SKM-1 (cell line): ENCODE measurements at regions not wholly inside any gene's neighbourhood (a gene's known extent, or its start where the extent isn't known, plus 50 kb on each side); places are given as distances from the start of the nearest gene placed in this dataset.
"Not testable (repeated sequence)": the region's sequence is repeated elsewhere in the genome, so short reads cannot be mapped to it uniquely, and the experiment has no call there.

ENCODE experiments used
- DNase-seq: peaks from one replicate; lab custom pipeline; 2025; ENCODE audit not compliant: unreplicated experiment; lab: John Stamatoyannopoulos, UW

DNA sequence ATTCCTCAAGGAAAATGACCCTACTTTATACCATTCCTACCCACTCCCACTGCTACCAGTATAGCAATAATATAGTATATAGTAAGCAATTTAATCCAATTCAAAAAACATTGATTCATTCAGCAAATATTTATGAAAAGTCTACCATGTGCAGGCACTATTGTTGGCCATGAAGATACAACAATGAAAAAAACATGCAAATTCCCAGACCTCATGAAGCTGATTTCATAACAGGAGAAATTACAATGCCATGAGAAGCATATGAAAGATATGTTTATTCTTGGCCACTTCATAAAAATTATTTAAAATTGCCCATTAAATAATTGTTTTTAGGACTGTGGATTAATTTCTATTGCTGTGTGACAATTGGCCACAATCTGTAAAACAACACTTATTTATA, 315.8 kb upstream of the COL8A1 start:
- DNase-seq: no peak

DNA sequence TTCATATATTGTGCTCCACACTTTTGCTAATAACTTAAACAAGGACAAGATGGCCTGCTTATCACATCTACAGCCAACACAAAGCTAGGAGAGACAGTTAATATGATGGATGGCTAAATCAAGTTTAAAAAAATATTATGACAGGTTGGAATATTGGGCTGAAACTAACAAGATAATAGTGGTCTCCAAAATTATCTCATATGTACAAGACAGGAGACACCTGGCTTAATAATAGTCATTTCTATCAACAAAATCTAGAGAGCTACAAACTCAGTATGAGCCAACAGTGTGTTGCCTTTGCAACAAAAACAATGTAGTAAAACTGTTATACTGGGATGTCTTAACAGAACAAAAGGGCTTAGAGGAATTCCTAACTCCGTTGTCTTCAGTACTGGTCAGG, 317.1 kb upstream of the COL8A1 start:
- DNase-seq: no peak

DNA sequence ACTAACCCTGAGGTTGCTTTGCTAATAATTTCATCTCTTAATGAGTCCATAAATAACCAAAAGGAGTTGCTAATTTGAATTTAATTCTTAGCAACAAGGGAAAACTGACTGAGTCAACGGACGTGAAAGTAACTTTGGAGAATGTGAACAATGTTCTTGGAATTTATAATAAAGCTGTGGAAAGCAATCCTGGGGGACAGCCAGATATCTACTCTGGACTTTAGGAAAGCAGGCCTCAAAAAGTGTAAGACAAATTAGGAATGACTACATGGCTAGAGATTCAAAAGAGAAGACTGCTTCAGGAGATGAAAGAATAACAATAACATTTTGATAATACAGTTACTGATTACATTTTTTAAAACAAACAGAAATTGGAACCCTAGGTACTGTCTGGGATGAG, 318.4 kb upstream of the COL8A1 start:
- no peak for DNase-seq

DNA sequence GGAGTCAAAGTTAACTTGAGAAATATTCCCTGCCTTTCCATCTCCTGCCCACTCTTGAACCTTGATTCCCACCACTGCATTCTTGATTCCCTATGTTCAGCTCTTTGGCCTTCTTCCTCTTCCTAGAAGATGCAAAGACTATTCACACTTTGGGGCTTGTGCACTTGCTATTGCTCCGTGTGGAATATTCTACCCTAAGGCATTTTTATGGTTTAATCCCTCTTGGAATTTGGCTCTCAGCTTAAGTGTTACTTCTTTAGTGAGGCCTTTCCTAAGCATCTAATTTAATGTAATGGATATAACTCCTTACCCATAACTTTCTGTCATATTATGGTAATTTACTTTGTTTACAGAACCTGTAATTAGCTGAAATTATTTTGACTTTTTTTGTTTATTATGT, 318.9 kb upstream of the COL8A1 start:
- DNase-seq: no peak

DNA sequence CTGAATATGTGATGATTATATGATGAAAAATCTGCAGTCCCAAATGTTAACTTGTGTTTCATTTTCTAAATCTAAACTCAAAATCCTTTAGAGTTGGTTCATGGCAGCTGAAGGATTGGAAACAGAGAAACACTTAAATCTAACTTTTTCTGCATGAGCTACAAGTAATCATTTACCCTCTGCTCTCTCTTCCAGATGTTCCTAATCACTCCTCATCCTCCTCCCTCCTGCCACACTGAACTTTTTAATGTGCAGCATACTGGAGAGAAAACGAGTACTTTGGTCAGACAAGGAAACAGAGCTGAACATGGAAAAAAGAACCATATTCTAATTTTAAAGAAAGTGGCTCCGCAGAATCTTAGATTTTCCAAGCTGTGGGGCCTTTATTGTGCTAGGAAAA, 321.2 kb upstream of the COL8A1 start:
- no peak for DNase-seq

DNA sequence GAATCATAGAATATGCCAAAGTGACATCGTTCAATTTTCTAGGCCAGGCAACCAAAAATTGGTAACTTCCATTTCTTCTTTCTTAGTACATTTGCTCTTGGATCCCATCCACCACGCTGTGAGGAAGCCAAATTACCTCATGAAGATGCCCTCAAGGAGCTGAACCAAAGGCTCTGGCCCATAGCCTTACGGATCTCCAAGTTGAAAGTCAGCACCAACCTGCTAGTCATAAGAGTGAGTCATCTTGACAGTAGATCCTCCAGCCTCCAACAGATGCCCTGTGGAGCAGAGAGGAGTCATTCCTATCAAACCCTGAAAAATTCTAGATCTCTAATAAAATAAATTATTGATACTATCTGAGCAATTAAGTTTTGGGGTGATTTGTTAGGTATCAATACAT, 322.5 kb upstream of the COL8A1 start:
- no peak for DNase-seq

DNA sequence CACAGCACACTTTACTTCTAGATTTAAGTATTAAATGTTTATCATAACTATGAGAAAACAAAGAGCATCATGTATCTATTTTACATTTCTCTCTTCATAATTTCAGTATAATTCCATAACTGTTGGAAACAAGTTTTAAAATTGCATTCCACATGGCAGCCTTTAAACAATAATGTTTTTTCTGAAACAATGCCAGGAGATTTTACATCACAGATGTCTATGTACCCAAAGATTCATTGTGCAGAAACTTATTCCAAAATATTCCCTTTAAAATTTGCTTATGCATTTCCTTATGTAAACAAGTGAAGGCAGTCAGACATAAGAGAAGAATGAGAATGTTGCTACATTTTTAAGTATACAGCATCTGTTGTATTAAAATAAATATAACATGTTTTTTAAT, 324.9 kb upstream of the COL8A1 start:
- no peak for DNase-seq

DNA sequence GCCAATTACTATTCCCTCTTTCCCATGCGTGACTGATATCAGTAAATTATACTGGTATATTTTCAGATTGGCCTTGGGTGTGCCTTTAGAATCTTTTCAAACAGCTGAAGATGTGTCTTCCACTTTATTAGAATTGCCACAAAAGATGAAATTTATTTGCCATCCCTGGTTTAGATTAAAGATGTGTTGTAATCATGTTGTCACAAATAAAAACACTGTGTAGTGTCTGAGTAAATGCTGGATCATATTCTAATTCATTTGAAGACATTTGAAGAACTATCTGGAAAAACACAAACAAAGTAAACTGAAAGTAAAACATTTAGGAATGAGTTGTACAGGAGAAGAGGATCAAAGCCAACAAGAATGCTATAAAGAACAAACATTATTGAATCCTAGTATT, 339.7 kb upstream of the COL8A1 start:
- no peak for DNase-seq

DNA sequence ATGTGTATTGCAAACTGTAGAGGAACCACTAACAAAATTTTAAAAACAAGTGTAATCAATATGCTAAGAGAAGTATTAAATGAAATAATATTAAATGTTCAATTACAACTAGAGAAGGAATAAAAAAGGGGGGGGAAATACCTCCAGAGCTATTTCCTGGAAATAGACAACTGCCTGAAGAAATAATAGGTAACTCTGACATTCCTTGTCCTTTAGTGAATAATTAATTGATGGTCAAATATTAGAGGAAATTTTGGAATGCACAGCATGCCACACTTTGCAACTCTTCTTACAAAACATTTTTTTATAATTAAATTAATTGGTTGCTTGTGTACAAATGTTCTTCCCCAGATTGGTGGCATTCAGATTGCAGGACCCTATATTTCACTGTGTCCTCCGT, 342.6 kb upstream of the COL8A1 start:
- no peak for DNase-seq

DNA sequence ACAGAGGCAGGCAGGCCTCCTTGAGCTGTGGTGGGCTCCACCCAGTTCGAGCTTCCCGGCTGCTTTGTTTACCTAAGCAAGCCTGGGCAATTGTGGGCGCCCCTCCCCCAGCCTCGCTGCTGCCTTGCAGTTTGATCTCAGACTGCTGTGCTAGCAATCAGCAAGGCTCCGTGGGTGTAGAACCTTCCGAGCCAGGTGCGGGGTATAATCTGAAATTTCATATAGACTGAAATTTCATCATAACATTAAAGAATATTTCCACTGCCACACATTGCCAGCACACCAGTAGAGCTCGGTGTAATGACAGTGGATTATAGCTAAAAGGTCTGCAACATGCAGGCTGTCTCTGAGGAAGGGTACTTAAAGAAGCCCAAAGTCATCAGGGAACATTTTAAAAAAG, 344.3 kb upstream of the COL8A1 start:
- not testable (repeated sequence) for DNase-seq

DNA sequence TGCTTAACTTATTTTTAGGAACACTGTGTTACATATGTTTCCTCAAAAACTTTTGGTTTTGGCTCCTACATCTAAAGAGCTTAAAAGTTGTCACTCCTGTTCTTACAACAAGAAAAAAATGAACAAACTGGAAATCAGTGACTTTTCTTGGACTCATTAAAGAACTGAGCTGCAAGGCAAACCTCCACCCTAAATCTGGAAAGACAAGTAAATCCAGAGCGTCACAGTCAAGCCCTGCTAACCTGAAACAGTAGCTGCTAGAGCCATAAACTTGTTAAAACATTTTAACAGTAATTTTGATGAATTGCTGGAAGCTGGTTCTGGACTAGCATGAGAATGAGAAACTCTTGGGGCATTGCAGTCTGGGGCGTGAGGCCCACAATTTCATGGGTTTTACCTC, 350.5 kb upstream of the COL8A1 start:
- no peak for DNase-seq

DNA sequence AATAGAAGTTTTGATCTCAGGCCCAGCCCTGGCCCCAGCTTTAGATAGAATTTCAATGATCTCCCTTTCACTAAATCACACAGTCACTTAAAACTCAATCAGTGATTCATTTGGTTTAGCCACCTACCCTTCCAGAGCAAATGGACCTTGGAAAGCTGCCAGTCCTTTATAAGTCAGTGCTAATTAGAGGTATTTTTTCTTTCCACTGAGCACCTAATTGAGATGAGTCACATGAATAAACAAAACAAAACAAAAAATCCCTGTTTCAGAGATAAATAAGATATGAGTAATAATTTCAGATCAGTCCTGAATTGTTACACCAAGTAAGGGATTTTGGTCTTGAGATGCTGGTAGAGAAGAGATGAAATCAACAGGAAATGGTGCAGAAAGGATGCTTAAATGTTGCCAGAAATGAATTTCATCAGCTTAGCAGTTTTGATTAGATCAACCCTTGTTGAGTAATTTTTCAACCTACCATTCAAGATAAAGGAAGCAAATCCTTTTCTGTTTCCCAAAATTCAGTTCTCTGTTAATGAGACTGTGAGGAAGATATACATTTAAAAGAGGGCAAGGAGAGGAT, 352.0 kb upstream of the COL8A1 start:
- no peak for DNase-seq

DNA sequence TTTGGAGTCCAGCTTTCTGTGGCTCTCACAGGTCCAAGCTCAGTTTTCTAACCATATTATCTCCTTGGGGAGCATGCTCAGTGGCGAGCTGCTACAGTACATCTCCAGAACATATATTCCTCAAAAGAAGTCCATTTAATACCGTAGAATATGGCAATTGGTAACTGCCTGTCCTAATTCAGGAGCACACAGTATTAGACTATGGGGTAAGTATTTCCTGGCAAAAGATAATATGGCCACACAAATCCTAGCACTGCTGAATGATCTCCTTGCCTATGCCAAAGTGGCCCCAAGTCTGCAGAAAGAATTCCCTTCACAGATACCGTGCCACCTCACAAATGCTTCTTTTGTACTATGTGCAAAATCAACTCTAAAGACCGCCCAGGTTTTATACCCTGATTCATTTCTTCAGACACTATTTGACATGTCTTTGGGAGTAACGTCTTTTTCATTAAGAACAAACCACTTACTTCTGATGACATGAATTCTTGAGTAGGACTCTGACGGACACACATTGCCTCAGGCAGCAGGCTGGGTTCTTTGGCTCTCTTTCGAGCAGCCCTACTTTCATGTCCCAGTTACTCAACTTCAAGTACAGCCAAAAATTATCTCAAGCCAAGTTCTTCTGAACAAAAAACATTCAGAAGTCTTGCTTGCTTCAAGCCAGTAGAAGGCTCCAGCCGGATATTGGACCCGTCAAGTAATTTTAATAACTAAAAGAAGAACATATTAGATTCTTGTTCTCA, 368.3 kb upstream of the DCBLD2 start:
- no peak for DNase-seq

DNA sequence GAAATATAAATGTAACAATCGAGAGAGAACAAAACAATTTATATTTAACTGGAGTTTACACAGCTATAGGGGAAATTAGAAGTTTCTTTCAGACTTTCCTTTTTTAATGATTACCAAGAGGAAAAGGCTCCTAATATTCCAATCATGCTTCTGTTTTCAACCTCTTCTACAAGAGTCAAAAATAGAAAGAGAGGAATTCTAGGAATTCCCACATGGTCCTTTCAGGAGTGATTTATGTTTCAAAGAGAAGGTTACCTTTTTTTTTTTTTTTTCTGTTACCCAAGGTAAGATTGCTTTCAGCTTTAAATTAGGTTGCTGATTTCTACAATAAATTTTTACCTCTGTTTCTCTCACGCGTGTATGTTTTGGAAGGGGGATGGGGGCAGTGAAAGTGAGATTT, 355.3 kb upstream of the DCBLD2 start:
- no peak for DNase-seq

DNA sequence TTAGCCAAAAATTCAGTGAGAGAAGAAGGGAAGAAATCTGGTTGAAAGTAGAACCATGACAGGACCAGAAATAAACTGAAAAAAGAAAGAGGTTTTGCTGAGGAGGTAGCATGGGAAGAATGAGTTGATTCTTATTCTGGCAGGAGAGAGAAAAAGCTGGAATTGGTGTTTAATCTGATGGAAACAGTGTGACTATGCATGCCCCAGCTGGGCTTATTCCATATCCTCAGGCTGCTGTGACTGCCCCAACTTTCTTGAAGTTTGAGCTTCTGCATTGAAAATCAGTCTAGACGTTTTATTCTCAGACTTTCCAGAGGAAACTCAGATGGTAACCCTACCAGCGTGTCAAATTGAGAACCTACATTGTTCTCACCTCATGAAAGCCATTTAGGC, 352.5 kb upstream of the DCBLD2 start:
- DNase-seq: no peak

DNA sequence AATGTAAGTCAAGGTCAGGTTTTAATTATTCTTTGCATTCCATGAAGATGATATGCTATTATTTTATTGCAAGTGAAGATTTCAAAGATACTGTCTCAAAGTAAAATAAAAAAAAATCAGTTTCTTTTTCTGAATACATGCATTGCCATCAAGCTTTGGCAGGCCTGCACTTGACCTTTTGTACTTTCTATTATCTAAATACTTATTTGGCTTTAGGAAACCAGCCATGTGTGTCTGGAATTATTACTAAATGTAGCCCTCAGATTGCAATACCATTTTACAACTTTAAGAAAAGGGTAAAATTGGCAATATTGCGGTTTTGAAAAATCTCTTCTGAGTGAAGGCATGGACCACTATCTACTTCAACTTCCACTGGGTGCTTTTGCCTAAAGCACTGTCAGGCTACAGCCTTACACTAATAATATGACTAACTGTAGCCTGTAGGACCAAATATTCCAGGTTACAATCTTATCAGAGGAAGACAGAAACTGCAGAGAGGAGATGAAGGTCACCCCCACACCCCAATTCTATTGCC, 349.4 kb upstream of the DCBLD2 start:
- no peak for DNase-seq

DNA sequence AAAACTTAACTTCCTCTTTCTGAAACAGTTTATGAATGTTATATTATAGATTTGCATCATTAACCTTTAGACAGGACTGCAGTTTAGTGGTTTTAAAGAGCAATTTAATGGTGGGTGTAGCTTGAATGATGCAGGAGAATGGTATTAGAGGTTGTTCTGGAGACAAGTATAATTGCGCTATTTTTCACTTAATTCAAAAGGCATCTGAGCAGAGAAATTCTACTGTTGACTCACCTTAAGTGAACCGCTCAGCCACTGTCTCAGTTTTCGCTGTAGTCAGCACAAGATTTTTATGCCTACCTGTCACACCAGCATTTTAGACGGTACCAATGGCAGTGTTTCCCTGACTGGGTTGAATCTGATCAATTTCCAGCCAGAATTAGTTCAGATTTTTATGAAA, 348.8 kb upstream of the DCBLD2 start:
- DNase-seq: no peak

DNA sequence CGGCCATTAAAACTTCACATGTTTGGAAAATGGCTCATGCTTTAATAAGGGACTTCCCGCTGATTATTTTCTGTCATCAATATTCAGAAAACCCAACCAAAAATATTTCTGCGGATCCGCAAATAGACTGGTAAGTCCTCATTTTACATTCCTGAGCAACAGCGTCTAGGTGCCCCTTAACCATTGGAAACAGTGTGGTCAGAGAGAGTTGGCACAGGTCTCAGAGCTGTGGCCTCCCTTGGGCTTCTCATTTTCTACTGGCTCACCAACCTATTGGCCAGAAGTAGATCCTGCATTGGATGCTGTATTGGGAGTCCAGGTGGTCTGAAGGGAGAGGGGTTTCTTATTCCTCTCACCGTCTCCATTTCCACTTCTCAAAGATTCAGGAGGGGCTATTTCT, 348.1 kb upstream of the DCBLD2 start:
- DNase-seq: no peak

DNA sequence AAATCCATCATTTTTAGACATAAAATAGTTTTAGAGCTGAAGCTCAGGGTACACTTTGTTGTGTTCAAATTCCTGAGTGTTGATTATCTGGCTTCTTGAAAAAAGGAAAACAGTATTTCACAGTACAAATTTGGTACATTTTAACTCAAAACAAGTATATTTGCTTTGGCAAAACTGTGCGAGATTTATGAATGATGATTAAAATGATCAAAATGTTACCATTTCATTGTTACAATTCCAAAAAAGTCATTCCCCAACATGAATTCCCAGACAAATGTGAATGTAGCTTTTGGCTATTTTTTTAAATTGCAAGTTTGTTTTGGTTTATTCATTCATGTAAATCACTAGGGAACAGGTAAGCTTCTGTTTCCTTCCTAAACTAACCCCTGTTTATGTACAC, 347.4 kb upstream of the DCBLD2 start:
- DNase-seq: no peak

DNA sequence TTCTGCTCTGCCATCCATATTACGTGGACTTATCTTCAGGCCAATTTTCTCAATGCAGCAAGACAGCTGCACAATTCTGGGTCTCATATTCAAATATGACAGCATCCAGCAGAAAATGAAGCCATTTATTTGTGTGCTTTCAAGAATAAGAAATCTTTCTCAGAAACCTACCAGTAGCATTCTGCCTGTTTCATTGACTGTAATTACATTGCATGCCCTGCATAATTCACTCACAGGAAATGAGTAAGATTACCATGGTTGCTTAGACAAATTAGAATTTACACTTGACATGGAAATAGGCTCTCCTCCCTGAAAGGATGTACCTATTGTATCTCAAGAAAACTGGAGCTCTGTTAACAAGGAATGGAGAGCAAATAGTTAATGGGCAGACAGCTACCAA, 346.6 kb upstream of the DCBLD2 start:
- DNase-seq: no peak

DNA sequence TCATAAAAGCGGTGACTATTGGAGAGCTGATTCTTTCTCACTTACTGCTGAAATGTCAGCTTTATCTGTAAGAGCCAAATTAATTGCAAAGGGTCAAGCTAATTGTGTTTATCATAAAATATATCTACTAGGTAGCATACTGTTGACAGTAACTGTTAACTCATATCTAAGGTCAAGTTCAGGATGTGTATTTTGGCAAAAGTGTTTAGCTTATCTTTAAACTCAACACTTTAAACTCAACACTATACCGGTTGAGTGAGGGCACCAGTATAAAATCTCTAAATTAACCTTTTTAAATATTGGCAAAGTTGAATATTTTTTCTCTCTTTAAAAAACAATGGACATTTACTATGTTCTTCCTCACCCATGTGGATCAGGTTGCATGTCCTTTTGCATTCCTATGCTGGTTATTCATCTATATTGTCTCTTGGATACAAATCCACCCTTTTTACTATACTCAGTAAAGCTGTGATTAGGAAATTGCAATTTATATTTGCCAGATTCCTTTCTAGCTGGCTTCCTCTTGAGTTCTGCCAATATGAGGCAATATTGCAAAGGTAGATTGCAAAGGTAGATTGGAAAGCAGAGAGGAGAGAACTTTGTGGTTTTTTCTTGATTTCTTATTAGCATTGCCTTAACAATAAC, 344.6 kb upstream of the DCBLD2 start:
- no peak for DNase-seq

DNA sequence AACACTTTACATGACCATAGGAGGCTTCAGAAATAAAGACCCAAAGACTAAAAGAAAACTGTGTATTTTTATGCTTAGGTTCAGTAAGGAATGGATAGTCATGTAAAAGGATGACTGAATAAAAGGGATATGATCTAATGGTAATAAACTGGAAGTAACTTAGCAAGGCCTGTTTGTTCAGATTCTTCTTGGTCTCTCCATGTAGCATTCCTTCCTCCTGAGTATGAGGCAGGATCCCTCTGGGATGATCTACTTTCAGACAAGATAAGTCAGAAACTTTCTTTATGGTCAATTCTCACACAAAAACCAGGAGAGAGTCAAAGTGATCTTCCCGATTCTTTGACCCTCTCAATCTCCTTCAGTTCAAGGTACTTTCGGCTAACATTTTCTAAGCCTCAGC, 340.8 kb upstream of the DCBLD2 start:
- no peak for DNase-seq
